Activated CD4-positive, alpha-beta memory T cell treated with anti-CD3 and anti-CD28 coated beads for 36 hours (primary cell): ENCODE measurements at regions not wholly inside any gene's neighbourhood (a gene's known extent, or its start where the extent isn't known, plus 50 kb on each side); places are given as distances from the start of the nearest gene placed in this dataset.
"Not testable (repeated sequence)": the region's sequence is repeated elsewhere in the genome, so short reads cannot be mapped to it uniquely, and the experiment has no call there.

ENCODE experiments used
- CTCF ChIA-PET: fragments of 350-600 bp; sonication (Branson Sonifier 250); formaldehyde crosslinking; loops from one replicate; lab custom pipeline; 2021; ENCODE audit warnings: antibody characterized with exemption, inconsistent platforms; lab: Charles Lee
- POLR2A ChIA-PET: fragments of 350-600 bp; sonication (Branson Sonifier 250); formaldehyde crosslinking; loops from one replicate; lab custom pipeline; 2021; ENCODE audit warnings: antibody characterized with exemption; lab: Charles Lee
- DNase-seq: peaks from one replicate; pipeline ENCODE4 v3.0.0-alpha.2; 2020
- H3K27ac Mint-ChIP-seq: one replicate; pipeline ENCODE4 v1.8.0; 2021; ENCODE audit warnings: mixed read lengths
- H3K27me3 Mint-ChIP-seq: one replicate; pipeline ENCODE4 v1.8.0; 2021; ENCODE audit warnings: mixed read lengths
- H3K36me3 Mint-ChIP-seq: one replicate; pipeline ENCODE4 v1.8.0; 2021; ENCODE audit warnings: mixed read lengths
- H3K4me1 Mint-ChIP-seq: one replicate; pipeline ENCODE4 v1.8.0; 2021; ENCODE audit warnings: low read depth, mixed read lengths
- H3K4me3 Mint-ChIP-seq: one replicate; pipeline ENCODE4 v1.8.0; 2021; ENCODE audit warnings: mild to moderate bottlenecking, mixed read lengths
- H3K9me3 Mint-ChIP-seq: one replicate; pipeline ENCODE4 v1.8.0; 2021; ENCODE audit warnings: mixed read lengths
- intact Hi-C: fragments of 100-400 bp; cut with micrococcal nuclease; formaldehyde crosslinking; loops from one replicate; pipeline ENCODE4 v1.15.1; 2023

- Mint-ChIP-seq H3K27me3 (no peaks in the 10 kb centered on the region), H3K9me3 (peaks cover 13% of the 10 kb centered on the region), H3K4me3 (no peak overlapping the region), H3K4me1 (no peaks in the 10 kb centered on the region), H3K36me3 (no peaks in the 10 kb centered on the region), H3K27ac (no peak overlapping the region)
- intact Hi-C loops = no loop called here
- CTCF ChIA-PET = no interaction called here
- no peak for DNase-seq
- POLR2A ChIA-PET = no interaction called here
Measured at GRCh38 chr10:37534166-37534565, 323.2 kb downstream of the ZNF248 start.

- intact Hi-C loops = not testable (repeated sequence)
Measured at GRCh38 chr10:37525410-37525809, 332.0 kb downstream of the ZNF248 start.

GRCh38 chr10:37520488-37520887 lies 336.9 kb downstream of the ZNF248 start:
- Mint-ChIP-seq H3K27me3 (no peaks in the 10 kb centered on the region), H3K4me3 (no peak overlapping the region), H3K27ac (no peak overlapping the region), H3K36me3 (no peaks in the 10 kb centered on the region), H3K9me3 (peaks cover 2% of the 10 kb centered on the region), H3K4me1 (no peaks in the 10 kb centered on the region)
- ChIA-PET CTCF (no interaction called here), POLR2A (no interaction called here)
- DNase-seq = no peak
- intact Hi-C loops = no loop called here

More at GRCh38 chr10:37525410-37525809, 332.0 kb downstream of the ZNF248 start:
- H3K4me3 Mint-ChIP-seq, H3K9me3 Mint-ChIP-seq, H3K4me1 Mint-ChIP-seq, DNase-seq, H3K27ac Mint-ChIP-seq, POLR2A ChIA-PET, H3K36me3 Mint-ChIP-seq, CTCF ChIA-PET, H3K27me3 Mint-ChIP-seq: not testable (repeated sequence)

- H3K36me3 Mint-ChIP-seq, POLR2A ChIA-PET, H3K4me1 Mint-ChIP-seq, H3K27me3 Mint-ChIP-seq, CTCF ChIA-PET, H3K27ac Mint-ChIP-seq, DNase-seq, H3K4me3 Mint-ChIP-seq, intact Hi-C loops: not testable (repeated sequence)
- peaks cover 29% of the 10 kb centered on the region for H3K9me3 Mint-ChIP-seq
Measured at GRCh38 chr10:37510520-37510919, 346.9 kb downstream of the ZNF248 start.

- intact Hi-C loops = no loop called here
- no peak for DNase-seq
- POLR2A ChIA-PET = no interaction called here
- Mint-ChIP-seq H3K9me3 (peaks cover 3% of the 10 kb centered on the region), H3K36me3 (no peaks in the 10 kb centered on the region), H3K27me3 (no peaks in the 10 kb centered on the region), H3K4me3 (no peak overlapping the region), H3K27ac (no peak overlapping the region), H3K4me1 (no peaks in the 10 kb centered on the region)
- CTCF ChIA-PET = no interaction called here
Measured at GRCh38 chr10:37496061-37496460, 361.3 kb downstream of the ZNF248 start.

GRCh38 chr10:37495415-37495814 lies 362.0 kb downstream of the ZNF248 start:
- Mint-ChIP-seq H3K9me3 (peaks cover 3% of the 10 kb centered on the region), H3K4me3 (no peak overlapping the region), H3K27ac (no peak overlapping the region), H3K36me3 (no peaks in the 10 kb centered on the region), H3K27me3 (no peaks in the 10 kb centered on the region), H3K4me1 (no peaks in the 10 kb centered on the region)
- intact Hi-C loops = no loop called here
- no peak for DNase-seq
- CTCF ChIA-PET = interaction anchor here (0.6 to 0.8 kb wide), 2 partner anchors 596 to 1860 kb away, joined by 3 read pairs; no protein-coding TSS in a partner anchor
- POLR2A ChIA-PET = no interaction called here

GRCh38 chr10:37493185-37493796 lies 364.1 kb downstream of the ZNF248 start:
- H3K27ac Mint-ChIP-seq, CTCF ChIA-PET, intact Hi-C loops, H3K4me1 Mint-ChIP-seq, DNase-seq, H3K4me3 Mint-ChIP-seq, H3K36me3 Mint-ChIP-seq, H3K9me3 Mint-ChIP-seq, POLR2A ChIA-PET, H3K27me3 Mint-ChIP-seq: not testable (repeated sequence)

GRCh38 chr10:37490266-37490665 lies 364.9 kb downstream of the ANKRD30A start:
- H3K4me1 Mint-ChIP-seq = no peaks in the 10 kb centered on the region
- POLR2A ChIA-PET = no interaction called here
- CTCF ChIA-PET = no interaction called here
- intact Hi-C loops = no loop called here
- H3K27me3 Mint-ChIP-seq = no peaks in the 10 kb centered on the region
- no peak overlapping the region for H3K27ac Mint-ChIP-seq
- DNase-seq = no peak
- H3K4me3 Mint-ChIP-seq = no peak overlapping the region
- H3K36me3 Mint-ChIP-seq = no peaks in the 10 kb centered on the region
- no peaks in the 10 kb centered on the region for H3K9me3 Mint-ChIP-seq

- H3K27ac Mint-ChIP-seq = no peak overlapping the region
- no peaks in the 10 kb centered on the region for H3K36me3 Mint-ChIP-seq
- CTCF ChIA-PET = no interaction called here
- intact Hi-C loops = no loop called here
- H3K9me3 Mint-ChIP-seq = no peaks in the 10 kb centered on the region
- no peaks in the 10 kb centered on the region for H3K27me3 Mint-ChIP-seq
- no peak overlapping the region for H3K4me3 Mint-ChIP-seq
- H3K4me1 Mint-ChIP-seq = no peaks in the 10 kb centered on the region
- POLR2A ChIA-PET = no interaction called here
- DNase-seq = no peak
Measured at GRCh38 chr10:37489658-37490003, 364.2 kb downstream of the ANKRD30A start.

- H3K4me1 Mint-ChIP-seq = no peaks in the 10 kb centered on the region
- no peak for DNase-seq
- H3K36me3 Mint-ChIP-seq = no peaks in the 10 kb centered on the region
- no peaks in the 10 kb centered on the region for H3K27me3 Mint-ChIP-seq
- no peak overlapping the region for H3K4me3 Mint-ChIP-seq
- no peak overlapping the region for H3K27ac Mint-ChIP-seq
- CTCF ChIA-PET = no interaction called here
- POLR2A ChIA-PET = no interaction called here
- intact Hi-C loops = no loop called here
- no peaks in the 10 kb centered on the region for H3K9me3 Mint-ChIP-seq
Measured at GRCh38 chr10:37488792-37489657, 363.6 kb downstream of the ANKRD30A start.

- H3K4me3 Mint-ChIP-seq, H3K27me3 Mint-ChIP-seq, H3K27ac Mint-ChIP-seq, H3K36me3 Mint-ChIP-seq, intact Hi-C loops, POLR2A ChIA-PET, CTCF ChIA-PET, H3K4me1 Mint-ChIP-seq, DNase-seq, H3K9me3 Mint-ChIP-seq: not testable (repeated sequence)
Measured at GRCh38 chr10:37480596-37480995, 355.2 kb downstream of the ANKRD30A start.

GRCh38 chr10:37479469-37479868 lies 354.1 kb downstream of the ANKRD30A start:
- no peaks in the 10 kb centered on the region for H3K9me3 Mint-ChIP-seq
- CTCF ChIA-PET = no interaction called here
- H3K4me1 Mint-ChIP-seq = no peaks in the 10 kb centered on the region
- H3K36me3 Mint-ChIP-seq = no peaks in the 10 kb centered on the region
- no peak for DNase-seq
- H3K27ac Mint-ChIP-seq = no peak overlapping the region
- intact Hi-C loops = no loop called here
- no peak overlapping the region for H3K4me3 Mint-ChIP-seq
- POLR2A ChIA-PET = no interaction called here
- no peaks in the 10 kb centered on the region for H3K27me3 Mint-ChIP-seq

- Mint-ChIP-seq H3K27ac (no peak overlapping the region), H3K36me3 (no peaks in the 10 kb centered on the region), H3K4me3 (no peak overlapping the region), H3K4me1 (no peaks in the 10 kb centered on the region), H3K27me3 (no peaks in the 10 kb centered on the region), H3K9me3 (no peaks in the 10 kb centered on the region)
- intact Hi-C loops = no loop called here
- CTCF ChIA-PET = no interaction called here
- DNase-seq = no peak
- POLR2A ChIA-PET = no interaction called here
Measured at GRCh38 chr10:37478381-37478780, 353.0 kb downstream of the ANKRD30A start.
